HG03575 (cell line): ENCODE measurements at regions not wholly inside any gene's neighbourhood (a gene's known extent, or its start where the extent isn't known, plus 50 kb on each side); places are given as distances from the start of the nearest gene placed in this dataset.
A peak's percentile ranks its signal among the peaks of the same experiment; 100 is the strongest.

Experiments used
- ATAC-seq: cut with Tn5 transposase; IDR thresholded peaks from one replicate; pipeline ENCODE4 v1.9.1; 2021; ENCODE audit not compliant: unreplicated experiment, insufficient number of reproducible peaks, low FRiP score; ENCODE audit errors: extremely low read depth

DNA sequence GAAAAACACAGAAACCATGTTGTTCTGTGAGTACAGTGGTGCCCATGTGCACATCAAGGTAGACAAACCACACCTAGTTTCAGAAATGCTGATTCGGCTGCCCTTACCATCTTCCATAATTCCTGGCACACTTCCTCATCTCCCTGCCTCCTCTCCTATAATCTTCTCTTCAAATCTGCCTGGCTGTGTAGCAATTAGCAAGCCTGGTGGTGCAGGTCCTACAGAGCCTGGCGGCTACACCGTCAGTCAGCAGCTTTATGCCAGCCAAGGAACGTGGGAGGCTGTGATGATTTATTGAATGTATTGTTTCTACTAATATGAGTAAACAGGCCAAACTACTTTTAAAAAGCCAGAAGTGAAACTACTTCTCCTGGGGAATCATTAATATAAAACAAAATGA, 106.8 kb downstream of the SEMA6D start:
- ATAC-seq, result no peak

DNA sequence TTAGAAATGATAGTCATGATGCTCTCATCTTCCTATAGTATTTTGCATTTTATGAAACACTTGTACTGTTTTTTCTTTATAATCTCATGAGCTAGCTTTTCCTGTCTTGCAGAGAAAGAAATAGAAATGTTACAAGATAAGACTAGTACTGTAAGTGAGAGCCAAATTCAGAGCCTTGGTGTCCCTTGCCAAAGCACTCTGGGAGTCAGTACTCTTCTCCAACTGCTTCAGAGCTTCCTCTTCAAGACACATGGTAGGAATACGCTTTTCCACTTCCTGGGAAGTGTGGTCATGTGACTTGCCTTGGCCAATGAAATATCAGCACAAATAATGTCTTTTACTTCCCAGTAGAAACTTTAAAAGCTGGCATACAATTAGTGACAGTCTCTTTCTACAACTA, 112.4 kb downstream of the SEMA6D start:
- ATAC-seq, result no peak

DNA sequence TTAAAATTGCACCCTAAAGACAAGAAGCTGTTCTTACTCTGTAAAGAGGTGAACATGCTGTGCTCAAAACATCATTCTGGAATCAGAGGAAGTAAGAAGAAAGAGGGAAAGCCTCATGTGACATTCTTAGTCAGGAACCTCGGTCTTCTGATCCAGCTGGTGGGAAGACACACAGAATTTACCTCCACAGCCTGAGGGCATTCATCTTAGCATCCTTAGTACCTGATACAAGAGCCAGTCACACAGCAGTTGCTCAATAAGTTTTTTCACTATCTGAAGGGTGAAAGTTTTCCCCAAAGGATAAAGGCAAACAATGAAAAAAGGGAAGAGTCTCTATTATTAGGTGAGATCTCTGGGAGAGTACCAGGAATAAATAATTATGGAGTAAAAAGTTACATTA, 116.8 kb downstream of the SEMA6D start:
- no peak for ATAC-seq

DNA sequence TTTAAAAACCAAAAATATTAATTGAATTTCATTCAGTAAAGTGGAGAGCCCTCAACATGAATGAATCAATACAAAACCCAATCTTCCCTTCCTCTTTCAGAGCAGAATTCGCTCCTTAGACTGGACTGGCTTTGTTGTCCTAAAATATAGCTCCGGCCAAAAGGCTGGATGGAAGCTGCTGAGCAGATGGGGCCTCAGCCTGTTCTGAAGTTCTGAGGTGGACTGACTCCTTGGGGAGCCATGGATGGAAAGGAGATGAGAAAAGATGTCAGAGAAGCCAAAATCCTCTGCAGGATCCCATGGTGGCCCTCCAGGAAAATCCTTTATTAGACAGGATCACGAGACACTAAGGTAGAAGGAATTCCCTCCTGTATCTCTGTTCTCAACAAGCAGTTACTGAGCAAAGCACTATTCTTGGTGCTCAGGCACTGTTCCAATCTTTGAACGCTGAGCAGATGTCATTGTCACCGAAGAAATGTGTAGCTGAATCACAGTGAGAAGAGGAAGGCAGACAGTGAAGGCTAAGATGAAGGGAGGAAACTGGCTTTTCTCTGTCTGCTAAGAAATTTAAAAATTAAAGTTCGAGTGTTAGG, 122.0 kb downstream of the SEMA6D start:
- ATAC-seq, result no peak

DNA sequence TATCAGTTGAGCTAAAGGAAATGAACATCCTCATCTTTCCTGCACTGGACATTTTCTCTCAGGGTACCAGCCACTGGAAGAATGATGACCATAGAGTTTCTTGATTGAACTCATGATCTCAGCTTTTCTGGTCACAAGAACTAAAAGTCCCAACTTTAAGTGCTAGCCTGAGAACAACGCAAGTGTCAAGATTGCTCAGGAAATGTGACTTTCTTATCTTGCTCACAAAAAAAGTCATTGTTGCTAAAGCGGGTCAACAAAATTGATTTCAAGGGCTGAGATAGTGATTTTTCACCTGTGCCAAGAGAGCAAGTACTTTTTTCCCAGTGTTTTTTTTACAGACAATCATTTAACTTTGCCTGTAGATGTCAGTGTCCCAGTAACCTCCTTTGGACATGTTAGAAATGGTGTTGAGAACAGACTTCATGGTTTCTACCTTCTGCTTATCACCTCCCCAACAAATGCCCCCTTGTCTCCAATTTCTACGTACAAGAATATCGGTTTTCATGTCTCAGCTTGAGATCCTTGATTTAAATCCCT, 125.9 kb downstream of the SEMA6D start:
- no peak for ATAC-seq

DNA sequence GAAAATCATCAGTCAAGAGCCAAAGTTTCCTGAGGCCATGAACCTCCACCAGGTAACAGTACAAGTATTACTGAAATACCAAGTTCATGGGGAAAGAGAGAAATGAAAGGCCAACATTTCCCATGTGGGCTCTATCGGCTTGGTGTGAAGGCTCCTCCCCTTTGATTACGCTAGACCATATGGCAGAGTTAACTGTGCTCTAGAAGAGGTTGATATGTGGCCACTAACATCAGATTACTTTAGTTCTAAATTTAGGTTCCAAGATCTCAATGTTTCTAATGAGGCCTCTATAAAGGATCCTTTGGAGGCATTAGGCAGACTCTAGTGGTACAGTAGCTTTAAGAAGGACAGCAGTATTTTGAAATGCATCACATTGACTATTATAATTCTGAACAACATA, 127.1 kb downstream of the SEMA6D start:
- ATAC-seq, result no peak

DNA sequence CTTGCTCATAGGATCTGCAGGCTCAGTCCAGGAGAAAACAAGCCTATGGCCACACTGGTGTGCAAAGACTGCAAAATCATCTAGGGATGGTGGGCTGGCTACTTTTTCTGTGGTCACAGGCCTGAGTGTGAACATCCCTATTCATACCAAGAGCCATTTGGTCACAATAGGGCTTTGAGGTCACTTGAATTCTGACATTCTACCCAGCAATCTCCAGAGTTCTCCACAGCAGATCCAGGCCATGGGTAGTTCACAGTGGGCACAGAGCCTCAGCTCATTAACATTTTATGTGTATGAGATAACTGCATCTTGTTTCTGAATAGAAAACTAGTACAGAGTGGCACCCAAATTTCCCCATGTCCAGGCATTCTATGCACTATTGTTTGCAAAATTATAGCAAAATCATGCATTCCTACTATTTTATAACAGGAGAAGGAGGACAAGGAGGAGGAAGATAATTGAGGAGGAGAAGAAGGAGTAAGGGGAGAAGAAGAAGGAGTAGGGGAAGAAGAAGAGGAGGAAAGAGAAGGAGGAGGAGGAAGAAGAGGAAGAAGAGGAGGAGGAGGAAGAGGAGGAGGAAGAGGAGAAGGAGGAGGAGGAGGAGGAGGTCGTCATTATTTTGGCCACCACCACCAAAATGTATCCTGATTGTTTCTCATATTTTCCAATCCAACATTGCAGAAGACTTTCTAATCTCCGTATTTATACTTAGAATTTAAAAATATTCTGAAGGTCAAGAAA, 129.0 kb downstream of the SEMA6D start:
- no peak for ATAC-seq

DNA sequence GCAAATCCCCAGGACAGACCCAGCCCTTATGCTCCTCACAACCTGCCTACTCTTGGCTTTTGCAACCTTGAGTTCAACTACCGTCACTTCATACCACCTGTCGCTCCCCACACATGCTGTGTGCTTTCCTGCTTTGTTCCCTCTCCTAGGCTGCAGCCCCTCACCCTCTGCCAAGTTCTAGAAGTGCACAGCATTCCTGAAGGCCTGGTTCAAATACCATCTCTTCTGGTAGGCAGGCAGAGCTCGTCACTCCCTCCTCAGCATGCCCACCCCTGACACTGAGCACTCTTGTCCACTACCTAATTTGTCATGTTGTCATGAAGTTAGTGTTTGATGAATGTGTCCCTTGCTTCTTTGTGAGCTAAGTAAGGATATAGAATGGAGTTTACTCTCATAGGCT, 129.6 kb downstream of the SEMA6D start:
- ATAC-seq, result no peak

DNA sequence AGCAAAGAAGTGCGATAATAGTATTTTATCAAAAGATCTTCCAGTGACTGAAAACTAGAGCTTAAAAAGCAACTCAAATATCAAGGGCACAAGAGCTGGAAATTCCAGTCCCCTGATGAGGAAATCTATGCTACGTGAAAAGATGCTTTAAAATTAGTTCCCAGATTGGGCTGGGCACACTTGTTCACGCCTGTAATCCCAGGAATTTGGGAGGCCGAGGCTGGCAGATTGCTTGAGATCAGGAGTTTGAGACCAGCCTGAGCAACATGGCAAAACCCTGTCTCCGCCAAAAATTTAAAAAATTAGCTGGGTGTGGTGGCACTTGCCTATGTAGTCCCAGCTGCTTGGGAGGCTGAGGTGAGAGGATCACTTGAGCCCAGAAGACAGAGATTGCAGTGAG, 138.8 kb downstream of the SEMA6D start:
- no peak for ATAC-seq

DNA sequence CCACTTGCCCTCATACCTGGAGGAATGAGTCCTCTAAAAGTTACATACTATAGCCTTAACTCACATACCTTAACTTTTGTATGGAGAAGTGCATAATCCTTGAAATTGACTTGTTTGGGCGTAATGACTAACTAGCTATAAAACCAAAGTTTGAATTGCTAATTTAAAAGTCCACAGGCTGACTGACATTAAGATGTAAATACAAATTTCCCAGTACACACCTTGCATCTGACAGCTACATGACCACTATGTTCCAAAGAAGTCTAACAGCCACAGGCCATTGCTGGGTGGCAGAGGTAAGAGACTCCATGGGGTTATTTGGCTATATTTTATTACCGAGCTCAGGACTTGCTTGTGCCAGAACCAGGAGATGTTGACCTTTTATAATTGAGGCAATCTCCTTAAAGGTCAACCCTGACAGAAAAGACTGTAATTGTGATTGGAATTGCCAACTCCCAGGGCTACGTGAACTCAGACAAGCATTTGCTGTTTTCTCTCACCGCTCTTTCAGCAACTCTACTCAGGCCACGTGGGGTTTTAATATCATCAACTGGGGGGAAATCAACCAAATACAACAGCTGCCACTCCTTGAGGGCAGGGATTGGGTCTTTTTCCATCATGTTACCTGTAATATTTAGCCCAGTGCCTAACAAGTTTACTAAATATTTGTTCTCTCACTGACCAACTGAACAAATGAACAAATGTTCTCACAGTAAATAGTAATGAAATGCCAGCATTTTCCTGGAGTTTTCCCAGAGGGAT, 139.9 kb downstream of the SEMA6D start:
- no peak for ATAC-seq

DNA sequence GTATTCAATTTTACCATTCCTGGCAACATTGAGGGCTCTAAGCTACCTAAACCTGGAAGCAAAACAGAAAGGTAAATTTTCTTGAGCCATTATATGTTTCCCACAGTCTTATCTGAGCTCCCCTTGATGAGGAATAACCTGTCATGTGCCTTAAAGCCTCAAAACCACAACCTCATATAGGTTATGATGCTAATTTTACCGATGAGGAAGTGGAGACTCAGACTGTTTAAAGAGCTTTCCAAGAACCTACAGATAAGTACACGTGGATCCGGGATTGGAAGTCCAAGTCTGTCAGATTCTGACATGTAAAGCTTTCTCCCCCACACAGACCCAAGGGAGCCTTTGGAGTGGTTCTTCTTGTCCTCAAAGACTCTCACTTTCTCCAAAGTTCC, 140.5 kb downstream of the SEMA6D start:
- no peak for ATAC-seq

DNA sequence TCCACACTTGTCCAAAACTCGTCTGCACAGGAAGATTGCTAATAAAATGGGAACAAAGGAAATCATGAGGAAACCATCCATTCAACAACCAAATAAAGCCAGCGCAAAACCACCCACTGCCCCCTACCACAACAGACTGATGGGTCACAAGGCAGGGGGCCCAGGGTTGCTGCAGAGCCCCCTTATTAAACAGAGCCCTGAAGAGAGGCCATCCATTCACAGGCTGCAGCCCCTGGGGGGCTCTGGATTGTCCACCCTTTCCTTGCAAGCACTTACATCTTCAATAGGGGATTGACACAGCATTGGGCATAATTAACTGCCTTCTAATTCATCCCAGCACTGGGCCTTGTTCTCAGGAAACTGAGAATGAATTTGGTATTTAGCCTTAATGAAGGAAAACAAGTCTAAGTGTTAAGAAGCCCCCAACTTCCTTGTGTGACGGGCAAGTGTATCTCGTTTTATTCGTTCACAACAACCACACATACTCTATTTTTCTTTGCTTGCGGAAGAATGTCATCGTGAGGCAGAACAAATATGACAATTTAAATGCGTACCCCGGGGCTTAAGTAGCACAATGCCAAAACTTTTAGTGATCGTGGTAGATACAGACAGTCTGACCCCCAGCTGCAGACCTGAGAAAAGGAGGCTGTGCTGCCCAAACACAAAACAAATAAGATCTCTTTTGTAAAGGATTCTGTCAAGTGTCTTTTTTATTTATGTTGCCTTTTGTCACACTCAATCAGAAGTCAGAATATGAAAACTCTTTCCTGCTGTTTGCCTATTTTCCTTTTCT, 144.0 kb downstream of the SEMA6D start:
- ATAC-seq, result no peak

DNA sequence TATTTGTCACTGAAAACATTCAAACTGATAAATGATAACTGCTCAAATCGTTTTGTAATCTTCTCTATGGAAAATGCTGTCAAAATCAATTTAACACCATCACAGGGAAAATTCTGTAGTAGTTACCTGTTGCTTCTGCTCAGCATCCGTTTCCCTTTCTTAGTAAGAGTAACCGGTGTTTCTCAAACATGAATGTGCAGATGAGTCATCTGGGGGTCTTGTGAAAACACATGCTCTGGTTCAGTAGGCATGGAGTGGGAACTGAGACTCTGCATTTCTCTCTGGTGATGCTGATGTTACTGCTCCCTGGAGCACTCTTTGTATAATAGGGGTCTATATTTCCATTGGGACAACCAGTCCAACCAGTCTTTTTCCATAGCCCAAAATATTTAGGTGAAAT, 145.1 kb downstream of the SEMA6D start:
- peak; percentile 64 for ATAC-seq

DNA sequence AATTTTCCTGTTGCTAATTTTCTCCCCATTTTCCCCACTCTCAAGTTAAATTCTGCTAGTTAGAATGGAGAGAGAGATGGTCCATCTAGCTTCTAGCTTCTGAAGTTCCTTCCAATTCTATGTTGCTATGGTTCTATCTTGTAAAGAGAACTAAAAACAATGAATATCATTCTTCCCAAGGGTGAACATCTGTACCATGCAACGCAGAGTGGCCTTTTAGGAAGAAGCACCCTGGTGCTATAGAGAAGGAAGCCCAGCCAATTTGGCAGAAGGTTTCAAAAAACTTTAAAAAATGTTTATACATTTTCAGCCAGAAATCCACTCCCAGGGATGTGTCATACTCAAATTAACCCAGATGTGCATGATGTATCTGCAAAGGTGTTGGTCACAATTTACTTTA, 149.1 kb downstream of the SEMA6D start:
- ATAC-seq, result no peak

DNA sequence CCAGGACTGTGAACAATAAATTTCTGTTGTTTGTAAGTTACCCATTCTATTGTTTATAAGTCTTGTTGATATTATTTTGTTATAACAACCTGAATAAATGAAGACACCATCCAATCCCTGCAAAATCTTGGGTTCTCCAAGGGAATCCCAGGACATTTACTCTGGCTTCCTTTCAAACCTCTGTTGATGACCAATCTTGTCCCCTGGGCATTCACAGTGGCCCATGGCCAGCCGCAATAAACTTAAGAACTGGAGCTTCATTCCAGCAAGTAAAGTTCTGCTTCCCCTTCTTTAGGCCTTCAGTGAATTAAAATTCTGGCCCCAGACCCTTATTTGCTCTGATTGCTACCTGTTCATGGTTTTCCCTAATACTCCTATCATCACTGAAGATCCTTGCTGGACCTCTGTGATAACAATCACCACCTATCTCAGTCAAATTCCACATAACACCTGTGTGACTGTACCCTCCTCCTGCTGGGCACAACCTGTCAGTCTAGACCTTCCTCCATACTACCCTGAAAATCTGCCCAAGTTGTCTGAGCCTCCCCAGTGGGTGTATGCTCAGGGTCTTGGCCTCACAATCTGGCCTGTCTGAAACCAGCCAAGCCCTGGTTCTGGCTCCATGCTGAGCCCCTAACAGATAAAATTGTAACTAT, 153.1 kb downstream of the SEMA6D start:
- no peak for ATAC-seq

DNA sequence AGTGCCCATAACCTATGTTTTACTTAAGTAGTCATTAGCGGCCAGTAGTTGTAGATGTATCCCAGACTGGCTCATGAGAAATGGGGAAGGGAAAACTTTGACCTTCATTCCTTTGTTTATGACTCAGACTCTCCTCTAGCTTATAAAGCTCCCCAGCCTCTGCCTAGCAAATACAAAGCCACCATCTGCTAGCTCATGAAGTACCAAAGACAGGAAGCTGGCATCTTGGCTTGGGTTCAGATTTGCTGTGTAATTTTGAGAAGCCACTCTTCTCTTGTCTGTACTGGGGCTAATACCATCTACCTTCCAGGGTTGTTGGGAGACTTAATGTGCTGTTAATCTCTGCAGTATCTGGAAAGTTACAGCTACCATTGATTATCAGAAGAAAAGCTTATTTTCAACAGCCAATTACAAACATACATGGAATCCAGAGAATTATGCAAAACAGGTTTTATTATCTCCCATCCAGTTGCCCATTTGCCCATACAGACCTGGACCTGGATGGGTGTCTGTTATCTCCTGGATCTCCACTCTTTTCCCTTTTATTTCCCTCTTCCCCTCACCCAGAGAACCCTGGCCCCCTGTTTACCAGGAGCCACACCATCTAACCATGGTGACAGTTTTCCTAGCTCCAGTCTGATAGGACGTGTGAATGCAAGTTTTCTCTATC, 153.8 kb downstream of the SEMA6D start:
- no peak for ATAC-seq

DNA sequence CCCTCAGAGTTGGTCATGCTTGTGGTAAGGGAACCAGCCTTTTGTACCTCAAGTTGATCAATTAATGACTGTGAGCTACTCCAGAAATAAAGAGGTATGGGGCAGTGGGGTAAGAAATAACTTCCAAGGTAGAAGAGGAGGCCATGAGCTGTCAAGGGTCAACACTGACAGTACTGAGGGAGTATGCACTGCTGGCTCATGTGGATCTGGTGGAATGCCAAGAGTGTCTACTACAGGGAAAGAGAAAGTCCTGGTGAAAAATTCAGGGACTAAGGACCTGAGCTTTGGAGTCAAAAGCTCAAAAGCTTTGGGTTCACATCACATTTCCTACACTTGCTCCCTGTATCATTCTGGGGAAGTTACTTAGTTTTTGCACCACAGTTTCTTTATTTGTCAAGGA, 154.9 kb downstream of the SEMA6D start:
- no peak for ATAC-seq

DNA sequence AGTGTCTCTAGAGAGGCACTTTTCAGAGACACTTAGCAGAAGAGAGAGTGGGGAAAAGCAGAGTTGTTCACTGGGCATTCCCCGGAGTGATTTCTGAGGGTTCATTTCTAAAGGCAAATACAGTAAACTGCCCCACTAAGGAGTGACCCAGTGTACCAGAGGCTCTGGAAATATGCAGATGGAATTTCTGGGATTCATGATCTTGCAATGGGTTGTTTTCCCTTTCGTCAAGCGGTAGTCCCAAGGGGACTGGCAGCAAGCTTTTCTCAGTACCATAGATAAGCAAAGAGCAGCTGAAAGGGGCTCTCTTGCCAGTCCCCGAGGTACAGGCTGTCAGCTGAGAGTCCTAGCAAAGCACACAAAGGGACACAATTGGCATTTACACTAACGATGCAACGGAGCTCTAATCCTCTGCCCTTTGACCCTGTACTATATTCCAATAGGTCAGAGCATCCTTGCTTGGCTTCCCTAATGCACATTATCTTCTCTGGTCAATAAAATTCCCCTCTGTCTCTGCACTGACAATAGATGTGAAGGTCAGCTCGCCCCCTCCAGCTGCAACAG, 155.6 kb downstream of the SEMA6D start:
- ATAC-seq, result no peak
